Panc1 (cell line): ENCODE measurements at regions not wholly inside any gene's neighbourhood (a gene's known extent, or its start where the extent isn't known, plus 50 kb on each side); places are given as distances from the start of the nearest gene placed in this dataset.
"Not testable (repeated sequence)": the region's sequence is repeated elsewhere in the genome, so short reads cannot be mapped to it uniquely, and the experiment has no call there.

Source experiments
- ATAC-seq: fragments of 200-7000 bp; cut with Tn5 transposase; 2 replicates; pipeline ENCODE4 v1.9.1; 2020; ENCODE audit warnings: mild to moderate bottlenecking, moderate library complexity
- BruUV-seq: library from RNA; stranded (reverse); fragments of 400-500 nt; replicated peaks from 2 replicates; lab custom pipeline; 2021; lab: Mats Ljungman, UMichigan
- CTCF ChIA-PET: fragments of 300-600 bp; sonication (Branson Sonifier 250); formaldehyde crosslinking; loops from one replicate; lab custom pipeline; 2022; ENCODE audit warnings: antibody characterized with exemption; lab: Charles Lee
- POLR2A ChIA-PET: fragments of 300-600 bp; sonication (Branson Sonifier 250); formaldehyde crosslinking; loops from one replicate; lab custom pipeline; 2022; ENCODE audit warnings: antibody characterized with exemption; lab: Charles Lee
- DNase-seq: peaks from one replicate; pipeline ENCODE4 v3.0.0-alpha.2; 2010; ENCODE audit warnings: low read depth, low spot score
- H3K27ac ChIP-seq: 2 replicates; pipeline ENCODE4 v1.5.1; 2011; ENCODE audit warnings: mild to moderate bottlenecking, low read length, inconsistent platforms
- H3K27me3 ChIP-seq: fragments of 200-500 bp; sonication (Bioruptor generic); 2 replicates; pipeline ENCODE4 v1.6.0; 2014; ENCODE audit warnings: low read length, inconsistent platforms; ENCODE audit not compliant: control insufficient read depth, insufficient read depth
- H3K36me3 ChIP-seq: fragments of 200-500 bp; sonication (Bioruptor generic); 2 replicates; pipeline ENCODE4 v1.5.1; 2014; ENCODE audit warnings: inconsistent platforms, mild to moderate bottlenecking, low read length, moderate library complexity; ENCODE audit not compliant: control insufficient read depth, insufficient read depth
- H3K4me1 ChIP-seq: 2 replicates; pipeline ENCODE4 v1.5.1; 2011; ENCODE audit warnings: inconsistent platforms, mild to moderate bottlenecking, low read length, moderate library complexity; ENCODE audit not compliant: control insufficient read depth, insufficient read depth
- H3K4me3 ChIP-seq, 2 experiments: 2 replicates each; pipeline ENCODE4 v1.5.1; 2011 to 2012; ENCODE audit warnings: low read depth in 2 of 2, low read length in 2 of 2, mild to moderate bottlenecking in 2 of 2, inconsistent platforms in 1 of 2, moderate library complexity in 1 of 2
- H3K9me3 ChIP-seq: fragments of 200-500 bp; sonication (Bioruptor generic); 2 replicates; pipeline ENCODE4 v1.5.1; 2014; ENCODE audit warnings: low read depth, mild to moderate bottlenecking, inconsistent platforms, low read length, moderate library complexity; ENCODE audit not compliant: control insufficient read depth, insufficient read depth
- POLR2AphosphoS5 ChIP-seq: IDR thresholded peaks from 2 replicates; pipeline ENCODE4 v1.6.1; 2012; ENCODE audit warnings: mild to moderate bottlenecking, low read depth, low read length, moderate library complexity
- SIN3A ChIP-seq: IDR thresholded peaks from 2 replicates; pipeline ENCODE4 v1.6.1; 2012; ENCODE audit warnings: low read depth, mild to moderate bottlenecking, low read length, moderate library complexity, borderline replicate concordance; ENCODE audit not compliant: insufficient read depth
- TCF7L2 ChIP-seq: IDR thresholded peaks from 2 replicates; pipeline ENCODE4 v1.6.1; 2011; ENCODE audit warnings: mild to moderate bottlenecking, low read depth, low read length, inconsistent platforms
- in situ Hi-C: cut with HindIII; loops from 2 replicates; pipeline ENCODE4 v1.10.0; 2016; ENCODE audit warnings: low sequenced_read_pairs, low pct_unique_long_range_greater_than_20kb
- intact Hi-C: fragments of 100-400 bp; cut with micrococcal nuclease; formaldehyde crosslinking; loops from one replicate; pipeline ENCODE4 v1.10.0; 2022; ENCODE audit not compliant: unreplicated experiment
- TF ChIP-seq, protein P1 (sequence below): fragments of 450-650 bp; IDR thresholded peaks from 2 replicates; pipeline ENCODE4 v1.5.1; 2017; ENCODE audit warnings: mild to moderate bottlenecking
- TF ChIP-seq, protein P2 (sequence below), 2 experiments: IDR thresholded peaks; 2 replicates each; pipeline ENCODE4 v1.6.1; 2011 to 2012; ENCODE audit warnings: low read depth in 2 of 2, control low read depth in 1 of 2, low read length in 1 of 2, mild to moderate bottlenecking in 1 of 2, moderate library complexity in 1 of 2; ENCODE audit not compliant: insufficient read depth in 1 of 2

DNA sequence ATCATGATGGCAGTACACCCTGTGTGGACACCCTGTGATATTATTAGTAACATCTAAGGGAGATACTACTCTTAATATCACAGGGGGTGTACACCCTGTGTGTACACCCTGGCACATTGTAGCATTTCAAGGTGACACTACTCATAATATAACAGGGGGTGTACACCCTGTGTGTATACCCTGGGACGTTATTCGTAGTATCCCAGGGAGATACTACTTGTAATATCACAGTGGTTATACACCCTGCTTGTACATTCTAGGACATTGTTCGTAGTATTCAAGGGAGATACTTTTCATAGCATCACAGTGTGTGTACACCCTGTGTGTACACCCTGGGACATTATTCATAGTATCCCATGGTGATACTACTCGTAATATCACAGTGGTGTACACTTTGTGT lies 67.4 kb upstream of the CNIH3 start:
- POLR2A ChIA-PET: no interaction called here
- no peak for TF ChIP-seq TCF7L2
- TF ChIP-seq, protein P1, sequence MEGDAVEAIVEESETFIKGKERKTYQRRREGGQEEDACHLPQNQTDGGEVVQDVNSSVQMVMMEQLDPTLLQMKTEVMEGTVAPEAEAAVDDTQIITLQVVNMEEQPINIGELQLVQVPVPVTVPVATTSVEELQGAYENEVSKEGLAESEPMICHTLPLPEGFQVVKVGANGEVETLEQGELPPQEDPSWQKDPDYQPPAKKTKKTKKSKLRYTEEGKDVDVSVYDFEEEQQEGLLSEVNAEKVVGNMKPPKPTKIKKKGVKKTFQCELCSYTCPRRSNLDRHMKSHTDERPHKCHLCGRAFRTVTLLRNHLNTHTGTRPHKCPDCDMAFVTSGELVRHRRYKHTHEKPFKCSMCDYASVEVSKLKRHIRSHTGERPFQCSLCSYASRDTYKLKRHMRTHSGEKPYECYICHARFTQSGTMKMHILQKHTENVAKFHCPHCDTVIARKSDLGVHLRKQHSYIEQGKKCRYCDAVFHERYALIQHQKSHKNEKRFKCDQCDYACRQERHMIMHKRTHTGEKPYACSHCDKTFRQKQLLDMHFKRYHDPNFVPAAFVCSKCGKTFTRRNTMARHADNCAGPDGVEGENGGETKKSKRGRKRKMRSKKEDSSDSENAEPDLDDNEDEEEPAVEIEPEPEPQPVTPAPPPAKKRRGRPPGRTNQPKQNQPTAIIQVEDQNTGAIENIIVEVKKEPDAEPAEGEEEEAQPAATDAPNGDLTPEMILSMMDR: no peak
- TF ChIP-seq, protein P2, sequence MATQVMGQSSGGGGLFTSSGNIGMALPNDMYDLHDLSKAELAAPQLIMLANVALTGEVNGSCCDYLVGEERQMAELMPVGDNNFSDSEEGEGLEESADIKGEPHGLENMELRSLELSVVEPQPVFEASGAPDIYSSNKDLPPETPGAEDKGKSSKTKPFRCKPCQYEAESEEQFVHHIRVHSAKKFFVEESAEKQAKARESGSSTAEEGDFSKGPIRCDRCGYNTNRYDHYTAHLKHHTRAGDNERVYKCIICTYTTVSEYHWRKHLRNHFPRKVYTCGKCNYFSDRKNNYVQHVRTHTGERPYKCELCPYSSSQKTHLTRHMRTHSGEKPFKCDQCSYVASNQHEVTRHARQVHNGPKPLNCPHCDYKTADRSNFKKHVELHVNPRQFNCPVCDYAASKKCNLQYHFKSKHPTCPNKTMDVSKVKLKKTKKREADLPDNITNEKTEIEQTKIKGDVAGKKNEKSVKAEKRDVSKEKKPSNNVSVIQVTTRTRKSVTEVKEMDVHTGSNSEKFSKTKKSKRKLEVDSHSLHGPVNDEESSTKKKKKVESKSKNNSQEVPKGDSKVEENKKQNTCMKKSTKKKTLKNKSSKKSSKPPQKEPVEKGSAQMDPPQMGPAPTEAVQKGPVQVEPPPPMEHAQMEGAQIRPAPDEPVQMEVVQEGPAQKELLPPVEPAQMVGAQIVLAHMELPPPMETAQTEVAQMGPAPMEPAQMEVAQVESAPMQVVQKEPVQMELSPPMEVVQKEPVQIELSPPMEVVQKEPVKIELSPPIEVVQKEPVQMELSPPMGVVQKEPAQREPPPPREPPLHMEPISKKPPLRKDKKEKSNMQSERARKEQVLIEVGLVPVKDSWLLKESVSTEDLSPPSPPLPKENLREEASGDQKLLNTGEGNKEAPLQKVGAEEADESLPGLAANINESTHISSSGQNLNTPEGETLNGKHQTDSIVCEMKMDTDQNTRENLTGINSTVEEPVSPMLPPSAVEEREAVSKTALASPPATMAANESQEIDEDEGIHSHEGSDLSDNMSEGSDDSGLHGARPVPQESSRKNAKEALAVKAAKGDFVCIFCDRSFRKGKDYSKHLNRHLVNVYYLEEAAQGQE (IDR thresholded peaks at IDR 0.05; ENCODE audit: insufficient read depth in 1 of 2, low read depth in 2 of 2, low read length in 1 of 2): no peak
- no peak for TF ChIP-seq SIN3A
- TF ChIP-seq POLR2AphosphoS5: no peak
- intact Hi-C loops: no loop called here
- BruUV-seq: no TSS peak
- in situ Hi-C loops: no loop called here
- CTCF ChIA-PET: no interaction called here
- ATAC-seq: no peak
- no peaks in the 10 kb centered on the region for H3K4me1 ChIP-seq
- no peaks in the 10 kb centered on the region for H3K27me3 ChIP-seq
- no peaks in the 10 kb centered on the region; the same call in 1 of the 2 replicates for H3K36me3 ChIP-seq
- no peak overlapping the region for H3K4me3 ChIP-seq
- H3K27ac ChIP-seq: no peak overlapping the region
- H3K9me3 ChIP-seq: no peaks in the 10 kb centered on the region
- DNase-seq: no peak

DNA sequence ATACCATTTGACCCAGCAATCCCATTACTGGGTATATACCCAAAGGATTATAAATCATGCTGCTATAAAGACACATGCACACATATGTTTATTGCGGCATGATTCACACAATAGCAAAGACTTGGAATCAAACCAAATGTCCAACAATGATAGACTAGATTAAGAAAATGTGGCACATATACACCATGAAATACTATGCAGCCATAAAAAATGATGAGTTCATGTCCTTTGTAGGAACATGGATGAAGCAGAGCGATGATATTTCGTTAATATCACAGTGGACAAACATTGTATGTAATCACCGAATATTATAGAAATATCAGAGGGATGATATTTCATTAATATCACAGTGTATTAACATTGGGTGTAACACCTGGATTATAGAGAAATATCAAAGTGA lies 64.9 kb upstream of the CNIH3 start:
- H3K9me3 ChIP-seq, BruUV-seq, H3K4me1 ChIP-seq, H3K4me3 ChIP-seq, H3K27me3 ChIP-seq, in situ Hi-C loops, POLR2A ChIA-PET, intact Hi-C loops, ATAC-seq, DNase-seq, H3K27ac ChIP-seq, H3K36me3 ChIP-seq, CTCF ChIA-PET: not testable (repeated sequence)

DNA sequence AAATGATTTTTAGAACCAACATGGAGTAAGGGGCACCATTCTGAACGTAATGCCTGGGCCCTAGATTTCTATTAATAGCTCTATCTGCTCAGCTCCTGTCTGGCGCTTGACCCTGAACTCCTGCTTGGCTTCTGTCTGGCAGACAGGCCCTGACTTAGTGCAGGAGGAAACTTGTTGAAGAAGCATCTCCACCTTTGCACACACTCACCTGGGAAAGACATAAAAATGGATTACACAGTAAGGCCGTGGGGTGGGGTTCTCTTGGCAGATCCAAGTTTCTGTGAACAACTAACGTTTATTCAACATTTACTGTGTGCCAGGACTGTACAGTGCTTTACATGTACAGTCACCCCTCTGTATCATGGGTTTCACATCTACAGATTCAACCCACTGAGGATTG lies 62.1 kb upstream of the CNIH3 start:
- in situ Hi-C loops: no loop called here
- no peak overlapping the region for H3K27ac ChIP-seq

More for the DNA sequence above, 62.1 kb upstream of the CNIH3 start:
- no peak for TF ChIP-seq POLR2AphosphoS5
- TF ChIP-seq, protein P2 (IDR thresholded peaks at IDR 0.05; ENCODE audit: insufficient read depth in 1 of 2, low read depth in 2 of 2, low read length in 1 of 2): no peak
- no peak for TF ChIP-seq SIN3A
- TF ChIP-seq, protein P1: no peak
- TF ChIP-seq TCF7L2: no peak
- POLR2A ChIA-PET: no interaction called here
- BruUV-seq: no TSS peak
- Histone ChIP-seq H3K4me3 (no peak overlapping the region), H3K36me3 (no peaks in the 10 kb centered on the region), H3K9me3 (no peaks in the 10 kb centered on the region), H3K4me1 (no peaks in the 10 kb centered on the region), H3K27me3 (no peaks in the 10 kb centered on the region)
- CTCF ChIA-PET: interaction anchor here (1.2 kb wide), 1 partner anchor 368 kb away, joined by 3 read pairs; no protein-coding TSS in a partner anchor
- DNase-seq: no peak
- intact Hi-C loops: no loop called here
- ATAC-seq: no peak
